ENCODE measurements at regions not wholly inside any gene's neighbourhood (a gene's known extent, or its start where the extent isn't known, plus 50 kb on each side); places are given as distances from the start of the nearest gene placed in this dataset.
"Not testable (repeated sequence)": the region's sequence is repeated elsewhere in the genome, so short reads cannot be mapped to it uniquely, and the experiment has no call there.

GRCh38 chr20:48437146-48437545 is 390.7 kb downstream of the PREX1 start:
- H3K4me3 Mint-ChIP-seq: no peak overlapping the region
- CTCF ChIA-PET (ENCODE audit: partially characterized antibody): no interaction called here
- H3K4me3 ChIP-seq (ENCODE audit: low read length in 2 of 2): no peak overlapping the region

GRCh38 chr20:48436609-48437008 is 391.2 kb downstream of the PREX1 start:
- H3K4me1 Mint-ChIP-seq; H3K4me1 ChIP-seq (ENCODE audit: insufficient read depth, low read length); H3K27ac ChIP-seq (ENCODE audit: low read depth, low read length); H3K36me3 Mint-ChIP-seq; intact Hi-C loops (cut with micrococcal nuclease); H3K4me3 Mint-ChIP-seq; H3K9me3 ChIP-seq (ENCODE audit: control insufficient read depth in 1 of 2, low read length in 2 of 2); H3K27me3 ChIP-seq (ENCODE audit: insufficient read depth, low read length); DNase-seq; H3K27ac Mint-ChIP-seq; H3K4me3 ChIP-seq (ENCODE audit: low read length in 2 of 2); CTCF ChIA-PET (ENCODE audit: partially characterized antibody); H3K36me3 ChIP-seq (ENCODE audit: insufficient read depth, low read length); H3K9me3 Mint-ChIP-seq: not testable (repeated sequence)
- POLR2A ChIA-PET (ENCODE audit: partially characterized antibody): interaction anchor here (0.6 kb wide), 1 partner anchor 18 kb away, joined by 3 read pairs; no protein-coding TSS in a partner anchor
- H3K27me3 Mint-ChIP-seq: peaks cover 17 to 24% of the 10 kb centered on the region in 2 donors

More at GRCh38 chr20:48437146-48437545, 390.7 kb downstream of the PREX1 start:
- H3K36me3 Mint-ChIP-seq: peaks cover 0 to 4% of the 10 kb centered on the region in 2 donors
- H3K27me3 Mint-ChIP-seq: peaks cover 21 to 24% of the 10 kb centered on the region in 2 donors
- Histone ChIP-seq H3K27me3 (ENCODE audit: insufficient read depth, low read length) (peaks cover 6% of the 10 kb centered on the region), H3K36me3 (ENCODE audit: insufficient read depth, low read length) (no peaks in the 10 kb centered on the region), H3K4me1 (ENCODE audit: insufficient read depth, low read length) (no peaks in the 10 kb centered on the region), H3K27ac (ENCODE audit: low read depth, low read length) (no peak overlapping the region), H3K9me3 (ENCODE audit: control insufficient read depth in 1 of 2, low read length in 2 of 2) (no peaks in the 10 kb centered on the region)
- no peak overlapping the region for H3K27ac Mint-ChIP-seq
- peaks cover 0 to 9% (median 4%) of the 10 kb centered on the region in 8 donors for H3K9me3 Mint-ChIP-seq
- intact Hi-C loops (cut with micrococcal nuclease): no loop called here
- H3K4me1 Mint-ChIP-seq: no peaks in the 10 kb centered on the region
- DNase-seq: no peak
- POLR2A ChIA-PET (ENCODE audit: partially characterized antibody): no interaction called here

- H3K9me3 Mint-ChIP-seq: peaks cover 0 to 11% (median 6%) of the 10 kb centered on the region in 8 donors
- POLR2A ChIA-PET (ENCODE audit: partially characterized antibody): no interaction called here
- intact Hi-C loops (cut with micrococcal nuclease): no loop called here
- CTCF ChIA-PET (ENCODE audit: partially characterized antibody): no interaction called here
- peaks cover 2 to 13% of the 10 kb centered on the region in 2 donors for H3K27me3 Mint-ChIP-seq
- H3K27me3 ChIP-seq (ENCODE audit: insufficient read depth, low read length): peaks cover 6% of the 10 kb centered on the region
- no peak overlapping the region for H3K27ac ChIP-seq (ENCODE audit: low read depth, low read length)
- no peak overlapping the region for H3K4me3 ChIP-seq (ENCODE audit: low read length in 2 of 2)
- peaks cover 2 to 13% (median 6%) of the 10 kb centered on the region in 4 donors for H3K4me1 Mint-ChIP-seq
- H3K36me3 ChIP-seq (ENCODE audit: insufficient read depth, low read length): no peaks in the 10 kb centered on the region
- H3K4me3 Mint-ChIP-seq: no peak overlapping the region
- no peak overlapping the region for H3K27ac Mint-ChIP-seq
- no peak for DNase-seq
- H3K4me1 ChIP-seq (ENCODE audit: insufficient read depth, low read length): no peaks in the 10 kb centered on the region
- no peaks in the 10 kb centered on the region for H3K36me3 Mint-ChIP-seq
- no peaks in the 10 kb centered on the region for H3K9me3 ChIP-seq (ENCODE audit: control insufficient read depth in 1 of 2, low read length in 2 of 2)
Measured at GRCh38 chr20:48433178-48433577, 394.6 kb downstream of the PREX1 start.

- H3K4me3 ChIP-seq (ENCODE audit: low read length in 2 of 2): no peak overlapping the region
- H3K4me1 Mint-ChIP-seq: peaks cover 2 to 13% (median 6%) of the 10 kb centered on the region in 4 donors
- H3K9me3 ChIP-seq (ENCODE audit: control insufficient read depth in 1 of 2, low read length in 2 of 2): no peaks in the 10 kb centered on the region
- no peak for DNase-seq
- CTCF ChIA-PET (ENCODE audit: partially characterized antibody): no interaction called here
- POLR2A ChIA-PET (ENCODE audit: partially characterized antibody): no interaction called here
- no peaks in the 10 kb centered on the region for H3K4me1 ChIP-seq (ENCODE audit: insufficient read depth, low read length)
- intact Hi-C loops (cut with micrococcal nuclease): no loop called here
- peaks cover 0 to 10% (median 4%) of the 10 kb centered on the region in 8 donors for H3K9me3 Mint-ChIP-seq
- no peak overlapping the region for H3K27ac ChIP-seq (ENCODE audit: low read depth, low read length)
- peaks cover 0 to 11% of the 10 kb centered on the region in 2 donors for H3K27me3 Mint-ChIP-seq
- H3K27ac Mint-ChIP-seq: no peak overlapping the region
- H3K4me3 Mint-ChIP-seq: no peak overlapping the region
- H3K27me3 ChIP-seq (ENCODE audit: insufficient read depth, low read length): no peaks in the 10 kb centered on the region
- H3K36me3 ChIP-seq (ENCODE audit: insufficient read depth, low read length): no peaks in the 10 kb centered on the region
- no peaks in the 10 kb centered on the region for H3K36me3 Mint-ChIP-seq
Measured at GRCh38 chr20:48432494-48432832, 395.3 kb downstream of the PREX1 start.

- Mint-ChIP-seq H3K4me3 (peak overlapping the region in 1 of 8 donors; percentile 45), H3K27ac (peak overlapping the region in 4 of 7 donors; percentile 52 to 92 (median 86)), H3K27me3 (peaks cover 0 to 7% of the 10 kb centered on the region in 2 donors), H3K36me3 (no peaks in the 10 kb centered on the region), H3K9me3 (peaks cover 0 to 10% (median 4%) of the 10 kb centered on the region in 8 donors), H3K4me1 (peaks cover 2 to 13% (median 6%) of the 10 kb centered on the region in 4 donors)
- H3K9me3 ChIP-seq (ENCODE audit: control insufficient read depth in 1 of 2, low read length in 2 of 2): no peaks in the 10 kb centered on the region
- no peak overlapping the region for H3K27ac ChIP-seq (ENCODE audit: low read depth, low read length)
- DNase-seq: no peak
- CTCF ChIA-PET (ENCODE audit: partially characterized antibody): no interaction called here
- no peak overlapping the region for H3K4me3 ChIP-seq (ENCODE audit: low read length in 2 of 2)
- no peaks in the 10 kb centered on the region for H3K36me3 ChIP-seq (ENCODE audit: insufficient read depth, low read length)
- POLR2A ChIA-PET (ENCODE audit: partially characterized antibody): no interaction called here
- H3K27me3 ChIP-seq (ENCODE audit: insufficient read depth, low read length): no peaks in the 10 kb centered on the region
- intact Hi-C loops (cut with micrococcal nuclease): no loop called here
- H3K4me1 ChIP-seq (ENCODE audit: insufficient read depth, low read length): no peaks in the 10 kb centered on the region
Measured at GRCh38 chr20:48431653-48432493, 395.9 kb downstream of the PREX1 start.

- intact Hi-C loops (cut with micrococcal nuclease): no loop called here
- no peaks in the 10 kb centered on the region for H3K4me1 ChIP-seq (ENCODE audit: insufficient read depth, low read length)
- DNase-seq: no peak
- Mint-ChIP-seq H3K36me3 (no peaks in the 10 kb centered on the region), H3K4me3 (no peak overlapping the region), H3K9me3 (peaks cover 0 to 6% (median 3%) of the 10 kb centered on the region in 8 donors), H3K27ac (no peak overlapping the region), H3K27me3 (peaks cover 9 to 23% of the 10 kb centered on the region in 2 donors), H3K4me1 (peaks cover 2 to 9% (median 6%) of the 10 kb centered on the region in 4 donors)
- no peak overlapping the region for H3K27ac ChIP-seq (ENCODE audit: low read depth, low read length)
- ChIA-PET CTCF (ENCODE audit: partially characterized antibody) (no interaction called here), POLR2A (ENCODE audit: partially characterized antibody) (no interaction called here)
- H3K4me3 ChIP-seq (ENCODE audit: low read length in 2 of 2): no peak overlapping the region
- H3K9me3 ChIP-seq (ENCODE audit: control insufficient read depth in 1 of 2, low read length in 2 of 2): no peaks in the 10 kb centered on the region
- no peaks in the 10 kb centered on the region for H3K27me3 ChIP-seq (ENCODE audit: insufficient read depth, low read length)
- no peaks in the 10 kb centered on the region for H3K36me3 ChIP-seq (ENCODE audit: insufficient read depth, low read length)
Measured at GRCh38 chr20:48426630-48427029, 401.2 kb downstream of the PREX1 start.

GRCh38 chr20:48425817-48426612 is 401.8 kb downstream of the PREX1 start:
- intact Hi-C loops (cut with micrococcal nuclease): no loop called here
- Mint-ChIP-seq H3K27ac (no peak overlapping the region), H3K36me3 (no peaks in the 10 kb centered on the region), H3K4me3 (peak overlapping the region in 1 of 8 donors; percentile 70), H3K27me3 (peaks cover 12 to 23% of the 10 kb centered on the region in 2 donors), H3K9me3 (peaks cover 0 to 6% (median 3%) of the 10 kb centered on the region in 8 donors), H3K4me1 (peaks cover 0 to 4% (median 4%) of the 10 kb centered on the region in 4 donors)
- no peak overlapping the region for H3K4me3 ChIP-seq (ENCODE audit: low read length in 2 of 2)
- DNase-seq: no peak
- ChIA-PET CTCF (ENCODE audit: partially characterized antibody) (no interaction called here), POLR2A (ENCODE audit: partially characterized antibody) (no interaction called here)
- H3K4me1 ChIP-seq (ENCODE audit: insufficient read depth, low read length): no peaks in the 10 kb centered on the region
- no peaks in the 10 kb centered on the region for H3K27me3 ChIP-seq (ENCODE audit: insufficient read depth, low read length)
- H3K27ac ChIP-seq (ENCODE audit: low read depth, low read length): no peak overlapping the region
- no peaks in the 10 kb centered on the region for H3K36me3 ChIP-seq (ENCODE audit: insufficient read depth, low read length)
- H3K9me3 ChIP-seq (ENCODE audit: control insufficient read depth in 1 of 2, low read length in 2 of 2): no peaks in the 10 kb centered on the region
